Loucy (cell line): ENCODE measurements at regions not wholly inside any gene's neighbourhood (a gene's known extent, or its start where the extent isn't known, plus 50 kb on each side); places are given as distances from the start of the nearest gene placed in this dataset.
"Not testable (repeated sequence)": the region's sequence is repeated elsewhere in the genome, so short reads cannot be mapped to it uniquely, and the experiment has no call there.

Experiments used
- H2AFZ ChIP-seq: fragments of 200-600 bp; sonication (generic); 2 replicates; pipeline ENCODE4 v1.6.0; 2016; ENCODE audit warnings: antibody characterized with exemption, mild to moderate bottlenecking, low read length, moderate library complexity
- H3F3A ChIP-seq: fragments of 200-600 bp; 2 replicates; pipeline ENCODE4 v1.6.0; 2016; ENCODE audit warnings: antibody characterized with exemption, low read depth, mild to moderate bottlenecking
- H3K27me3 ChIP-seq: fragments of 200-600 bp; sonication (generic); 2 replicates; pipeline ENCODE4 v1.6.1; 2014; ENCODE audit warnings: low read length, mild to moderate bottlenecking; ENCODE audit not compliant: insufficient read depth, poor library complexity, severe bottlenecking
- H3K36me3 ChIP-seq: fragments of 200-600 bp; sonication (generic); 2 replicates; pipeline ENCODE4 v1.6.1; 2016; ENCODE audit warnings: low read length; ENCODE audit not compliant: insufficient read depth
- H3K4me1 ChIP-seq: fragments of 200-600 bp; sonication (generic); 2 replicates; pipeline ENCODE4 v1.5.1; 2014; ENCODE audit warnings: low read length, mild to moderate bottlenecking; ENCODE audit not compliant: insufficient read depth, poor library complexity, severe bottlenecking
- H3K4me2 ChIP-seq: fragments of 200-600 bp; sonication (generic); 2 replicates; pipeline ENCODE4 v1.6.0; 2014; ENCODE audit warnings: antibody characterized with exemption, low read length, low read depth, mild to moderate bottlenecking; ENCODE audit not compliant: poor library complexity, severe bottlenecking
- H3K4me3 ChIP-seq: fragments of 200-600 bp; sonication (generic); 2 replicates; pipeline ENCODE4 v1.5.1; 2014; ENCODE audit warnings: low read length, mild to moderate bottlenecking, mixed read lengths; ENCODE audit not compliant: poor library complexity, severe bottlenecking
- H3K79me2 ChIP-seq: fragments of 200-600 bp; sonication (generic); 2 replicates; pipeline ENCODE4 v1.6.1; 2014; ENCODE audit warnings: low read length; ENCODE audit not compliant: insufficient read depth
- H3K9ac ChIP-seq: fragments of 200-600 bp; sonication (generic); 2 replicates; pipeline ENCODE4 v1.6.0; 2014; ENCODE audit warnings: mild to moderate bottlenecking, low read depth, low read length, moderate library complexity; ENCODE audit not compliant: poor library complexity, severe bottlenecking
- H3K9me2 ChIP-seq: fragments of 200-600 bp; sonication (generic); replicated peaks from 2 replicates; pipeline ENCODE4 v1.6.1; 2016; ENCODE audit warnings: low read depth, low read length, mixed read lengths
- H3K9me3 ChIP-seq: fragments of 200-600 bp; sonication (generic); 2 replicates; pipeline ENCODE4 v1.6.1; 2014; ENCODE audit warnings: mild to moderate bottlenecking, antibody characterized with exemption, low read length, low read depth; ENCODE audit not compliant: insufficient read depth
- H4K20me1 ChIP-seq: fragments of 200-600 bp; sonication (generic); 2 replicates; pipeline ENCODE4 v1.6.0; 2014; ENCODE audit warnings: antibody characterized with exemption, low read length, mild to moderate bottlenecking; ENCODE audit not compliant: insufficient read depth, poor library complexity, severe bottlenecking
- EZH2phosphoT487 ChIP-seq: fragments of 200-600 bp; IDR thresholded peaks from 2 replicates; pipeline ENCODE4 v1.6.1; 2018; ENCODE audit warnings: antibody characterized with exemption, mild to moderate bottlenecking, moderate library complexity, borderline replicate concordance
- TF ChIP-seq, protein P1 (sequence below): fragments of 200-600 bp; sonication (generic); conservative IDR thresholded peaks from 2 replicates; pipeline ENCODE4 v1.5.1; 2014; ENCODE audit warnings: mild to moderate bottlenecking, antibody characterized with exemption, low read length

- no peak overlapping the region for H3K9ac ChIP-seq
- no peaks in the 10 kb centered on the region for H3K79me2 ChIP-seq
- TF ChIP-seq, protein P1, sequence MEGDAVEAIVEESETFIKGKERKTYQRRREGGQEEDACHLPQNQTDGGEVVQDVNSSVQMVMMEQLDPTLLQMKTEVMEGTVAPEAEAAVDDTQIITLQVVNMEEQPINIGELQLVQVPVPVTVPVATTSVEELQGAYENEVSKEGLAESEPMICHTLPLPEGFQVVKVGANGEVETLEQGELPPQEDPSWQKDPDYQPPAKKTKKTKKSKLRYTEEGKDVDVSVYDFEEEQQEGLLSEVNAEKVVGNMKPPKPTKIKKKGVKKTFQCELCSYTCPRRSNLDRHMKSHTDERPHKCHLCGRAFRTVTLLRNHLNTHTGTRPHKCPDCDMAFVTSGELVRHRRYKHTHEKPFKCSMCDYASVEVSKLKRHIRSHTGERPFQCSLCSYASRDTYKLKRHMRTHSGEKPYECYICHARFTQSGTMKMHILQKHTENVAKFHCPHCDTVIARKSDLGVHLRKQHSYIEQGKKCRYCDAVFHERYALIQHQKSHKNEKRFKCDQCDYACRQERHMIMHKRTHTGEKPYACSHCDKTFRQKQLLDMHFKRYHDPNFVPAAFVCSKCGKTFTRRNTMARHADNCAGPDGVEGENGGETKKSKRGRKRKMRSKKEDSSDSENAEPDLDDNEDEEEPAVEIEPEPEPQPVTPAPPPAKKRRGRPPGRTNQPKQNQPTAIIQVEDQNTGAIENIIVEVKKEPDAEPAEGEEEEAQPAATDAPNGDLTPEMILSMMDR: no peak
- no peak for TF ChIP-seq EZH2phosphoT487
- H3K9me2 ChIP-seq: no peaks in the 10 kb centered on the region
- no peaks in the 10 kb centered on the region for H3K9me3 ChIP-seq
- H3K4me3 ChIP-seq: no peak overlapping the region
- H4K20me1 ChIP-seq: no peaks in the 10 kb centered on the region
- no peaks in the 10 kb centered on the region for H3K36me3 ChIP-seq
- no peak overlapping the region for H2AFZ ChIP-seq
- no peaks in the 10 kb centered on the region for H3K27me3 ChIP-seq
- no peak overlapping the region for H3K4me2 ChIP-seq
- H3F3A ChIP-seq: no peaks in the 10 kb centered on the region
- H3K4me1 ChIP-seq: no peaks in the 10 kb centered on the region
These were observed 508.4 kb upstream of the MIR17HG start for GRCh38 chr13:90839061-90839460.

DNA sequence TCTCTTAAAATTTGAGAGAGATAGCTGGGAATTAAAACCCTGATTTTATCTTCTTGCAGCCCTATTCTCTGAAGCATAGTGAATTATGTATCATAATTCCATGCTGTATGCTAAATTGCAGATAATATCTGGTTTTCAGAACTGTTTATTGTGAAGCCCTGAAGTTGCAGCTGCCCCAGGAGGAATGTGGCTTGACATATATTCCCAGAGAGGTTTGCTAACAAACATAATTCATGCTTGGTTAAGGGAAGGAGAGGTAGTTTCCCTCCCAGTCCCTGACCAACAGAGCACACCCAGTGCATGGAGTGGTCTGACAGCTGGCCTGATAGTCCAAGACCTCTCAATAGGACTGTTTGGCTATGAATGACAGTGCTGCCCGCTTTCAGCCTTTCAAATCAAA is 500.6 kb upstream of the MIR17HG start:
- Histone ChIP-seq H3K9ac (no peak overlapping the region), H2AFZ (no peak overlapping the region), H3K36me3 (no peaks in the 10 kb centered on the region), H3K4me3 (no peak overlapping the region), H3K9me2 (no peaks in the 10 kb centered on the region), H3K9me3 (no peaks in the 10 kb centered on the region), H3K79me2 (no peaks in the 10 kb centered on the region), H4K20me1 (no peaks in the 10 kb centered on the region), H3F3A (no peaks in the 10 kb centered on the region), H3K27me3 (no peaks in the 10 kb centered on the region), H3K4me2 (no peak overlapping the region), H3K4me1 (no peaks in the 10 kb centered on the region)
- TF ChIP-seq EZH2phosphoT487: no peak
- TF ChIP-seq, protein P1: no peak

DNA sequence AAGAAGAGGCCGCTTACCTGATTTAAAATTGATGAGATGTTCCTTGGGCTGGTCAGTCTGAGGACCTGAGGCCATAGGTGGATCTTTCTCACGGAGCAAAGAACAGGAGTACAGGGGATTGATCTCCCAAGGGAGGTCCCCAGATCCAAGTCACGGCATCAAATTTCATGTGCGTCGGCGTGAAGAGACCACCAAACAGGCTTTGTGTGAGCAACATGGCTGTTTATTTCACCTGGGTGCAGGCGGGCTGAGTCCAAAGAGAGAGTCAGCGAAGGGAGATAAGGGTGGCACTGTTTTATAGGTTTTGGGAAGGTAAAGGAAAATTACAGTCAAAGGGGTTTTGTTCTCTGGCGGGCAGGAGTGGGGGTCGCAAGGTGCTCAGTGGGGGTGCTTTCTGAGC is 493.8 kb upstream of the MIR17HG start:
- H3K36me3 ChIP-seq, H3K9me3 ChIP-seq, H3K9ac ChIP-seq, H3K9me2 ChIP-seq, H3F3A ChIP-seq, H3K4me1 ChIP-seq, H2AFZ ChIP-seq, H3K4me2 ChIP-seq, H3K27me3 ChIP-seq, H3K4me3 ChIP-seq, H3K79me2 ChIP-seq, H4K20me1 ChIP-seq: not testable (repeated sequence)

- no peaks in the 10 kb centered on the region for H3K36me3 ChIP-seq
- H3K9me2 ChIP-seq: no peaks in the 10 kb centered on the region
- H3K9ac ChIP-seq: no peak overlapping the region
- H3K4me2 ChIP-seq: no peak overlapping the region
- no peaks in the 10 kb centered on the region for H3F3A ChIP-seq
- no peak overlapping the region for H2AFZ ChIP-seq
- H3K4me3 ChIP-seq: no peak overlapping the region
- H4K20me1 ChIP-seq: no peaks in the 10 kb centered on the region
- no peaks in the 10 kb centered on the region for H3K79me2 ChIP-seq
- TF ChIP-seq EZH2phosphoT487: no peak
- TF ChIP-seq, protein P1: no peak
- H3K9me3 ChIP-seq: no peaks in the 10 kb centered on the region
- no peaks in the 10 kb centered on the region for H3K27me3 ChIP-seq
- H3K4me1 ChIP-seq: no peaks in the 10 kb centered on the region
These were observed 489.6 kb upstream of the MIR17HG start for GRCh38 chr13:90857921-90858320.
